ENCODE measurements at regions not wholly inside any gene's neighbourhood (a gene's known extent, or its start where the extent isn't known, plus 50 kb on each side); places are given as distances from the start of the nearest gene placed in this dataset.
"Not testable (repeated sequence)": the region's sequence is repeated elsewhere in the genome, so short reads cannot be mapped to it uniquely, and the experiment has no call there.

DNA sequence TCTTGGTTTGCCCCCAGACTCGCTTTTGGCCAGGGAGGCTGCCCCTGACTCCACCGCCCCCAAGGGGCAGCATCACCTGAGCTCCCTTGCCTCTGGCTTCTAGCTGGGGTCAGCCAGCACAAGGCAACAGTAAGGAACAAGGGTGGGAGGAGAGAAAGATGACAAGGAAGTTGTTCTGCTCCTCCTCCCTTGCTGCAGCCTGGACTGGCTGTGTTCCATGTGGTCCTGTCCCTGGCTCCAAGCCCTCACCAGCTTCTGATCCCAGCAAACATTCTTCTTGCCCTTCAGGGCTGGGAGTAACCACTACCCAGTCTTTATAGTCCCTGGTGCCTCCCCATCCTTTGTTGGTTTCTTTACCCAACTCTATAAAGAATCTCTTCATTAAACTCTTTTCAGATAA lies 100.3 kb upstream of the SPIN1 start:
- DNase-seq (ENCODE audit: extremely low read depth in 1 of 2, low read depth in 1 of 2), result no peak

DNA sequence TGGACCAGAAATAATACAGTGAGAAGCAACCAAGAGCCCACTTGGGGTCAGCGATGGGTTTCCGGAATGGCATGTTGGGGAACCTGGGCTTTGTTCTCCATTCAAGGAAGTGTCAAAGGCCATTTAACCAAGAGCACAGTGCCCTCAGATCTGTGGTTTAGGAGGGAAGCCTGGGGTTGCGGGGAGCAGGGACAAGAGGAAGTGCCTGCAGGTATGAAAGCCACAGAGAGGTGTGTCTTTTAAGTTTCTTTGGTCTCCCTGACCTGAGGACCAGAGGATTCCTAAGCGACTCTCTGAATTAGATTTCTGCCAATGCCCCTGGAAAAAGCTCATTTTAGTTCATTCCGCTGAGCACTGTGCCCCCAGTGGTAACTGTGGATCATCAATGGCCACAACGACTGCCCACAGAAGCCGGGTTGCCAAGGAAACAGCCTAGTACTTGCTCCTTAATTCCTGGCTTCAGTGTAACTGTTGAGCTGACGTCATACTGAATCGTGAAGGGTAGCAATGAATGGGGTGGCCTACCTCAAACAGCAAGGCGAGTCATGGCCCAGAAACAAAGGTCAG lies 107.3 kb upstream of the SPIN1 start:
- no peak for DNase-seq (ENCODE audit: extremely low read depth in 1 of 2, low read depth in 1 of 2)

DNA sequence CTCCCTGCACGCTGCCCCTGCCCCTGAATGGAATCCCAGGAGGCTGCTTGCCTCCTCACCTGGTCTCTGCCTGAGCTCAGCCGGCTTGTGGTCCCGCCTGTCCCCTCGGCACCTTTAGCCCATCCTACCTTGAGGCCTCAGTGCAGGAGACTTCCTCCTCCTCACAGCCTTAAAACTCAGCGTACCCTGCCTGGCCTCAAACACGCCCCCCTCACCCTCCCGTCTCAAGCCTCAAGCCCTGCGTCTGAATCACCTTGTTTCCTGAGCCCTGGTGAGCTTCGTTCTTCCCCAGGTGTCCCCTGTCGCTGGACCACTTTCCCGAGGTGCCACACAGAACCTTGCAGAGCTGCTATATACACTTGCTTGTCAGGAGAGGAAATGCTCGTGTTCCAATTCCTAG lies 110.2 kb upstream of the SPIN1 start:
- no peak for DNase-seq (ENCODE audit: extremely low read depth in 1 of 2, low read depth in 1 of 2)

DNA sequence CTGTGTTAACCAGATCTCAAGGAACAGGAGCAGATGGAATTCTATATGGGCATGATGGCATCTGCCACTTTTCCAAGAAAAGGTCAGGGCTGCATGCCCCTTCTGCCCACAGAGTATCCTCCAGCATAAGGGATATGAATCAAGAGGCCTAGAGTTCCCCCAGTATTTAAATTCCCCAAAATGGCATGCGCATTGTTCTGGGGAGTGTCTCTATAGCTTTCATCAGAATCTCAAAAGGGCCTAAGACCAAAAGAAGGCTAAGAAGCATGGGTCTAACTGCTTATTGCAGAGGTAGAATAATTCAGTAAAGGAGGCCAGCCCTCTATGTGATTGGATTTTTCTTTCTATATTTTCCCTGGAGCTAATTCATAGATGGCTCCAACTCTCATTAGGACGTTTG lies 114.2 kb upstream of the SPIN1 start:
- no peak for DNase-seq (ENCODE audit: extremely low read depth in 1 of 2, low read depth in 1 of 2)

DNA sequence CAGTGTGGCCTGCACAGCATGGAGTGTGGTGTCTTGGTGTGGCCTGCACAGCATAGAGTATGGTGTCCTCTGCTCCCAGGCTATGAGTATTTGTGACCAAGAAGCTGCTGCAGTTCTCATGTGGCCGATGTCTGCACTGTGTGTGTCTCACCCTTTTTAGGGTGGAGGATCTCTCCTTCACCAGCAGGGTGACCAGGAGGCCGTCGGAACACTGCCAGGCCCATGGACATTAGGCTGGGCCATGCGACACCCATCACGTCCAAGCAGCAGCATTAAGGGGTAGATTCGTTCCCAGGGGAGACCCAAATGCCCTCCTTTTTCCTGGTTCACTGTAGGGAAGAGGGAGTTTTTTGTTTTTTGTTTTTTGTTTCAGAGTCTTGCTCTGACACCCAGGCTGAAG lies 115.3 kb upstream of the SPIN1 start:
- DNase-seq (ENCODE audit: extremely low read depth in 1 of 2, low read depth in 1 of 2), result no peak

DNA sequence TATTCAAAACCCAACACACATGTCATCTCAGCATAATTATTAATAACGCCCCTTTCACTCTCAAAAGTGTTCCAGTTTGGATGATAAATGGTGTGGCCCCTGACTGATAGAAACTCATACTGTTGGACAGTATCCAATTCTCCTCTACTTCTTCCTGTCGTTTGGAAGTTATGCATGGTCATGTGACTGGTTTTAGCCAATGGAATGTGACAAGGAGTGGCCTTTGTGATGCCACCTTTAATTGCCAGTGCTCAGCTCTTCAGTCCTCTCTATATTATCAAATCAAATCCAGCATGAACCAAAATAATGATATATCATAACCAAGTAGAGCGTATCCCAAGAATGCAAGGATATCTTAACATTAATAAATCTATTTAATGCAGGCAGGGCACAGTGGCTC lies 117.8 kb upstream of the SPIN1 start:
- no peak for DNase-seq (ENCODE audit: extremely low read depth in 1 of 2, low read depth in 1 of 2)

DNA sequence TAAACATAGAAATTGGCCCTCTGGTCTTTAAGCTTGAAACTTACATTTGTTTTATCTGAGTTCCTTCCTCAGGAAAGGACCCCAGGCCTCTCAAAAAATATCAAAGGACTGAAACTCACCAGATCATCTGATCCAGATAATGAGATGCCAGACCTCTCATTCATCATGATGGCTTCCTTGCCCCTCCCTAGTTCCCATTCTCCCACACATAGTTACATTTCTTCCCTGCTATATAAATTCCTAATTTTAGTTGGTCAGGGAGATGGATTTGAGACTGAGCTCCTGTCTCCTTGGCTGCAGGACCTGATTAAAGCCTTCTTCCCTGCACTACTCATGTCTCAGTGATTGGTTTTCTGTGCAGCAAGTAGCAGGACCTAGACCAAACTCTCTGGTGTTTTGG lies 119.4 kb upstream of the SPIN1 start:
- no peak for DNase-seq (ENCODE audit: extremely low read depth in 1 of 2, low read depth in 1 of 2)

DNA sequence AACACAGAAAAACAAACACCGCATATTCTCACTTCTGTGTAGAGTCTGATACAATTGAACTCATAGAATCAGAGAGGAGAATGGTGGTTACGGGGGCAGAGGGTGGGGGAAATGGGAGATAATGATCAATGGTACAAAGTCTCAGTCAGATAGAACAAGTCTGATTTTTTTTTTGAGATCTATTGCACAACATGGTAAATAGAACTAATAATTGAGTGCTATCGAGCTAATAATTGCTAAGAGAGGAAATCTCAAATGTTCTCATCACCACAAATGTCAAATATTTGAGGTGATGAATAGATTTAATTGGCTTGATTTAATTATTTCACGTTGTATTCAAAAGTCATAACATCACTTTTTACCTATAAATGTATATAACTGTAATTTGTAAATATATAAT lies 121.0 kb upstream of the SPIN1 start:
- no peak for DNase-seq (ENCODE audit: extremely low read depth in 1 of 2, low read depth in 1 of 2)

DNA sequence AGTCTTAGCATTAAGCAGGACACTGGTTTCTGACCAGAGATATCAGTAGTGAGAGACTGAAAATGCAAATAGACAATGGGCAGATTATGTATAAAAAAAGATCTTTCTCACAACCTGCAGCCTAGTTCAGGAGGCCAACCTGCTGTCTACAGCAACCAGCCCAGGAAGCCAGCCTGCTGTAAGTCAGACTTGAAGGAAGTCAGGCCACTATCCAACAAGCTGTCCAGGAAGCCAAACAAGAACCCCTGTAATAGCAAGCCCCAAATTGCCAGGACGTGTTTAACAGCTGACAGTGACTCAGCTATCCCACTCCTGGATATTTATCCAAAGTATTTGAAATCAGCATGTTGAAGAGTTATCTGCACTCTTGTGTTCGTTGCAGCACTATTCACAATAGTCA lies 121.8 kb upstream of the SPIN1 start:
- no peak for DNase-seq (ENCODE audit: extremely low read depth in 1 of 2, low read depth in 1 of 2)

DNA sequence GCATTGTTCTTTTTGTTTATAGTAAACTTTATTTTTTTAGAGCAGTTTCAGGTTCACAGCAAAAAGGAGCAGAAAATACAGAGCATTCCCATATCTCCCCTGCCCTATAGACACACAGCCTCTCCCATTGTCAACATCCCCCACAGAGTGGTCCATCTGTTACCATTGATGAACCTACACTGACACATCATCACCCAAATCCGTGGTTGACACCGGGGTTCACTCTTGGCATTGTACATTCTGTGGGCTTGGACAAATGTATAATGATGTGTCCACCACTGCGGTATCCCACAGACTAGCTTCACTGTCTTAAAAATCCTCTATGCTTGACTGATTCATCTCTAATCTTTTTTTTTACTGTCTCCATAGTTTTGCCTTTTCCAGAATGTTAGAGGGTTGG lies 120.7 kb upstream of the SPATA31C2 start:
- DNase-seq (ENCODE audit: extremely low read depth in 1 of 2, low read depth in 1 of 2), result no peak

DNA sequence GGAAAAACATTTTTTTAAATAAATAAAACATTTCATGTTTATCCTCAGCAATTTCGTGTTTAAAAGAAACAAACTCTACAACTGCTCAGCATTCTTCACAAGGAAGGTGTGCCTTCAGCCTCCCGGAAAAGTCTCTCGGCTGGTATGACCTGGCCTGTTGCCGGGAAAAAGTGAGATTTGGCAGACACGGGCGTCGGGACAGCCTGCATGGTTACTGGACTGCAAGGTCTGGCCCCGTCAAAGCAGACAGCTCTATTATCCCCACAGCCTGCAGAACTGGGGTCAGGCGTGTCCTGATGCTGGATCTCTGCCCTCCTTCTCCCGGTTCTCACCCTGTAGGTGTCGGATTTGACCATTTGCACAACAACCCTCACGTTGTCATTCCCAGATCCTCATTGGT lies 120.3 kb upstream of the SPATA31C2 start:
- no peak for DNase-seq (ENCODE audit: extremely low read depth in 1 of 2, low read depth in 1 of 2)

DNA sequence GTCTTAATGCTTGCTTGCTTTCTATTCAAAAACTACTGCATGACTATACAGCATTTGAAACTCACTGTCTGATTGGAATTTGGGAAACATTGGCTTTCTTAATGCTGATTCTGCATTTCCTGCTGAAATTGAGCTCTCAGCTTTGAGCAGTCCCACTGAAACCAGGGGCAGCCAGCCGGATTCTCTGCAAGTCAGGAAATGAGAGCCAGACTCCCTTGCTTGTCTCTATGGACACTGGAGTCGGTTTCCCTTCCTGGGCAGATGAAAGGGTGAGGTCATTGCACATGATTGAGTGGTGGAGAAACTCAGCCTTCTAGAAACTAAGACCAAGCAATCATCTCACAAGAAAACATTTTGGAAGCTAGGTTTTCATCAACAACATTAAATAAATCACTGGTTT lies 119.7 kb upstream of the SPATA31C2 start:
- DNase-seq (ENCODE audit: extremely low read depth in 1 of 2, low read depth in 1 of 2), result no peak

DNA sequence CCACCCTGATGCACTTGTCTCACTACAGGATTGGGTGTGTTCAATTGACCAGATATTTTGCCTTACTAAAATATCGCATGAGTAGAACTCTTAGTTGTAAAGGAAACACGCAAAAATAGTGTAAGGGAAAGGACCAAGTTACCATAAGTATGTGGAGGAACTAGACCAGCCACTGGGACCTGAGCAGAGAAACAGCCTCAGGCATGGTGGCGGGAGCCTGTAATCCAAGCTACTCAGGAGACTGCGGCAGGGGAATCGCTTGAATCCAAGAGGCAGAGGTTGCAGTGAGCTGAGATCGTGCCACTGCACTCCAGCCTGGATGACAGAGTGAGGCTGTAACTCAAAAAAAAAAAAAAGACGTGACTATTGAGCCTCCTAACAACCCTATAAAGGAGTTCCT lies 117.9 kb upstream of the SPATA31C2 start:
- DNase-seq (ENCODE audit: extremely low read depth in 1 of 2, low read depth in 1 of 2), result no peak

DNA sequence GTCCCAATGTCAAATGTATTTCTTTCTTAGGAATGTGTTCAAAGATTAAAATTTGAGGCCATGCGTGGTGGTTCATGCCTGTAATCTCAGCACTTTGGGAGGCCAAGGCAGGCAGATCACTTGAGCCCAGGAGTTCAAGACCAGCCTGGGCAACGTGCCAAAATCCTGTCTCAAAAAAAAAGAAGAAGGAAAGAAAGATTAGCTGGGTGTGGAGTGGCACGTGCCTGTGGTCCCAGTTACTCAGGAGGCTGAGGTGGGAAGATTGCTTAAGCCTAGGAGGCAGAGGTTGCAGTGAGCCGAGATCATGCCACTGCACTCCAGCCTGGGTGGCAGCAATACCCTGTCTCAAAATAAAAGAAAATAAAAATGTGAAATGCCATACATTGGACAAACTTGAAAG lies 117.5 kb upstream of the SPATA31C2 start:
- not testable (repeated sequence) for DNase-seq (ENCODE audit: extremely low read depth in 1 of 2, low read depth in 1 of 2)

DNA sequence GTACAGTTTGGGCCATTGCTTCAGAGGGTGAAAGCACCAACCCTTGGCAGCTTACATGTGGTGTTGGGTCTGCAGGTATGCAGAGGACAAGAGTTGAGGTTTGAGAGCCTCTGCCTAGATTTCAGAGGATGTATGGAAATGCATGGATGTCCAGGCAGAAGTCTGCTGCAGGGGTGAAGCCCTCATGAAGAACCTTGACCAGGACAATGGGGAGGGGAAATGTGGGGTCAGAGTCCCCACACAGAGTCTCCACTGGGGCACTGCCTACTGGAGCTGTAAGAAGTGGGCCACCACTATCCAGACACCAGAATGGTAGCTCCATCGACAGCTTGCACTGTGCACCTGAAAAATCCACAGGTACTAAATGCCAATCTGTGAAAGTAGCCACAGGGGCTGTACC lies 113.6 kb upstream of the SPATA31C2 start:
- no peak for DNase-seq (ENCODE audit: extremely low read depth in 1 of 2, low read depth in 1 of 2)

DNA sequence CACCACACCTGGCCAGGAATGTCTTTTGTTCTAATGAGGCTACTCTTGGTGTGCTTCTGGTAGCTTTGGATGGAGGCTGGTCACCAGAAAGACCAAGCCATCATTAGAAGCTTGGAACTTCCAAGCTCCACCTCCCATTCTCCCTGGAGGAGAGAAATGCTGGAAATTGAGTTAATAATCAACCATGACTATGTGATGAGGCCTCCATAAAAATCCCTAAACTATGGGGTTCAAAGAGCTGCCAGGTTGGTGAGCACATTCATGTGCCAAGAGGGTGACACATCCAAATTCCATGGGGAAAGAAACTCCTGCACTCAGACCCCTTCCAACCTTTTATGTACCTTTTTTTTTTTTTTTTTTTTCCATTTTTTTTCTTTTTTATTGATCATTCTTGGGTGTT lies 105.5 kb upstream of the SPATA31C2 start:
- no peak for DNase-seq (ENCODE audit: extremely low read depth in 1 of 2, low read depth in 1 of 2)

DNA sequence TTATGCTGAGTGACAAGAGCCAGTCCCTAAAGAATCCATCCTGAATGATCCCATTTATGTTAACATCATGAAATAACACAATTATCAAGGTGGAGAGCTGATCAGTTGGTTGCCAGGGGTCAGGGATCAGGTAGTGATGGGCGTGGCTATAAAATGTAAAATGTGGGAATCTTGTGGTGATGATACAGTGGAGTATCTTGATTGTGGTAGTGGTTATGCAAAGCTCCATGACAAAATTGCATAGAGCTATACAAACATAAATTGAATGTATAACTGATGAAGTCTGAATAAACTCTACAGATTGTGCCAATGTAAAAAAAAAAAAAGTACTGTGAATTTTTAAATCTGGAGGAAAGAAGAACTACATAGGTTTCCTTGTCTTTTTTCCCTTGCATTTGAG lies 104.6 kb upstream of the SPATA31C2 start:
- DNase-seq (ENCODE audit: extremely low read depth in 1 of 2, low read depth in 1 of 2), result no peak

DNA sequence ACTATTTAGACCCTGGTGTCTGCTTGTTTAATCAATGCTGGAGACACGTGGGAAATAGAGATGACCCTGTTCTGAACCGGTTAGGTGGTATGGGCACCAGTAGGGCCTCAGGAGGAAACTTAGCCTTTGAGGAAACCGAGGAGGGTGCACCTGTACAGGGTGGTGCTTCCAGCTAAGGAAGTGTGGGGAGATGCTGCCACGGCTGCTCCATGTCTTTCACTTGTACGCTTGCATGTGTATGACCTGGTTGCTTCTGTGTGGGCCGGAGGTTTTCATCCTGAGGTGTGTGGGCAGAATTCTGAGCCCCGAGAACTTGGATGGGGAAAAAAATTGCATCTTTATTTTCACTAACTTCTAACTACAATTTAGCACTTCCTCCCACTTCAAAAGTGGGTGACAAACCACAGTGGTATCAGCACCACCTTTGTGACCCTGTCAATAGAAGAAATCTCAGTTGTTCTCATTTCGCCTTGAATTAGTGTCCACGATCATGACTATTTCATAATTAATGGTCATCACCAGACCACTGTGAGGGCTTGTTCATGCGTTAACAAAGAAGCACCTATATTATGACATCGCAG lies 99.8 kb upstream of the SPATA31C2 start:
- DNase-seq (ENCODE audit: extremely low read depth in 1 of 2, low read depth in 1 of 2), result no peak

DNA sequence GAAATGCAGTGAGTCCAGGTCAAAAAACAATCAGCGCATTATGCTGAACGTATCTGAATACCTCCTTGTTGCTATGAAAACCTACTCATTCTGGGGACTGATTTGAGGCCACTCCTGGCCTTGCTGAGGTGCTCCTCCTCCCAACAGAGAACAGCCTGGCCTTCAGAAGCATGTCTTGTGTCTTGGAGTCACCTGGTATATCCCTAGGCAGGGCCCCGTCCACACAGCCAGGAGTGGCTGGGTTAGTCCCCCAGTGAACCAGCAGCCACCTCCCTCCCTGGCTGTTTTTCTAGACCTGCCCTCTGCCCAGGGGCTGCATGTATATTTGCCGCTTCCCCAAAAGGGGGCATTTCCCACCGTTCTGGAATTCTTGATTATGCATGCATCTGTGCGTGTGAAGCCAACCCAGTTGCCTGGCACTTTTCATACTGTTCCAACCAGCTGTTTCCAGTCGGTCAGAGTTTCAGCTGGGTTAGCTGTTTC lies 99.2 kb upstream of the SPATA31C2 start:
- no peak for DNase-seq (ENCODE audit: extremely low read depth in 1 of 2, low read depth in 1 of 2)

DNA sequence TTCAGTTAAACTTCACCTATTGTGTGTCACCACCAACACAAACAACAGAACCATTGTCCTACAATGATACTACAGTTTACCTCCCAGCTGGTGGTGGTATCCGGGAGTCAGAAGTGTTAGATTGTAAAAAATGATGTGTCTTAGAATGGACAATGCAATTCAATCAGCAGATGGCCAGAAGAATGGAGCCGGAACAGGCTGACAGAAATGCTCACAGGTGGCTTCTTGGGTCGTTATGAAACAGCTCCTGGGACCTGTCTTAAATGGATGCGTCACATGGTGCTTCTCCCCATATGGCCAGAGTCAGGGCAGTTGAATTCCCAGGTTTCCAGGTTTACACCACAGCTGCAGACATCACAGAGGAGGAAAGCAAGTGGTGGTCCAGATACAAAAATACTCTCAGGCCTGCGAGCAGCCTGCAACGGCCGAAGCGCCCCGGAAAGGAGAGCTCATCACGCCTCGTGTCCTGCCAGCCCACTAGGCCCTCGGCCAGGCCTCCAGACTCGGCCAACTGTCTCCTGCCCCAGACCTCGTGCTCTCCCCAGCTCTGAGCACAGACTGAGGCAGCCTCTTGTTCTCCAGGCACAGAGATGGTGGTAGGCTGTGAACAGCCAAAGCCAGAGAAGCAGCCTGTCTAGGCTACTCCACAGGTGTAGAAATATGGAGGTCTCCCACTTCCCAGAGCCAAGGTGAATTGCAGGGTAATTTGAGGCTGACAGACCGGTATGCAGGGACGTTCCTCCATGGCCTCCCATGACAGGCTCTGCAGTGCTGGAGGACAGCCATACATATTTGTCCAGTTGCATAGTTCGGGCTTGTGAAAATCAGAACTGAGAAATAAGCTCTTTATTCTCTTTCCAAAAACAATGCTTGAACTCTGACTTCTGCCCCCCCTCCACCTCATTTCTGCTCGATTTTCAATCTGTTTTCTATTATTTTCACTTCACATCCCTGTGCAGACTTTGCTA lies 98.5 kb upstream of the SPATA31C2 start:
- DNase-seq (ENCODE audit: extremely low read depth in 1 of 2, low read depth in 1 of 2), result no peak

DNA sequence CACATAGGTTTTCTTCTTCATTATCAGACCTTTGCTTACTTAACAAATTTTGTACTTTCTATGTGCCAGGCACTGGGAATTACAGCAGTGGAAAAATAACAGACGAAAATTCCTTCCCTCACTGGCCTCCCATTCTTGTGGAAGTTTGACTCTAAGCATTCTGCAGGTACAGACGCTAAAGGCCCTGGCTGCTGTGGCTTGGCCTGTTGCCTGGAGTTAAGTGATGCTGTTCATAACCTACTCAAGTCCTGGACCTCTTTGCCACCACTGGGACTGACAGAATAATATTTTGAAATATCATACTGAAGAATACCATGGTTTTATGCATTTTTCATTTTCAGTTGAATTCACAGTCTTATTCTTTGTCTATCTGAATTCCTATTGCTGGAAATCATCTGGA lies 97.3 kb upstream of the SPATA31C2 start:
- no peak for DNase-seq (ENCODE audit: extremely low read depth in 1 of 2, low read depth in 1 of 2)

DNA sequence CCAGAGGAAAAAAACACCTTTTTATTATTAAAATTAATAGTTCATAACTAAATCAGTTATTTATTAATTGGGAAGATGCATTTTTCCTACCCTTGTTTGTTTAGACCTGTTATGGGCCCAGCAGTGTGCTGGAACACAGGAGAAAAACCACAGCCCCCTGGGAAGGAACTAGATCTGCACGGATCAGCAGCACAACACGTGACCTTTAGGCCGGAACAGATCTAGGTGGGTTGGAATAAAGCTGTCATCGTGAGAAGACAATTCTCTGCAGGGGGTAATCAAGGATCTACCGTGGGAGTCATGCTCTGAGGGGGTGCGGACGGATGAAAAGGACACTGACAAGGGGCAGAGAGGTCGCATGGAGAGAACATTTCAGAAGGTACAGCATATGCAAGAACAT lies 95.8 kb upstream of the SPATA31C2 start:
- DNase-seq (ENCODE audit: extremely low read depth in 1 of 2, low read depth in 1 of 2), result no peak

Data from activated CD8-positive, alpha-beta memory T cell treated with anti-CD3 and anti-CD28 coated beads for 1 hour (primary cell).